HL-60 (cell line): ENCODE measurements at regions not wholly inside any gene's neighbourhood (a gene's known extent, or its start where the extent isn't known, plus 50 kb on each side); places are given as distances from the start of the nearest gene placed in this dataset.

Experiments used
- DNase-seq, 2 experiments: peaks; one replicate each; pipeline ENCODE4 v3.0.0-alpha.2; 2010 to 2020; ENCODE audit warnings: low read depth in 1 of 2, low spot score in 1 of 2
- H3K27ac ChIP-seq: fragments of 250-450 bp; sonication (Bioruptor Pico); replicated peaks from 2 replicates; pipeline ENCODE4 v1.5.1; 2020; ENCODE audit warnings: mild to moderate bottlenecking, moderate library complexity
- H3K27me3 ChIP-seq: fragments of 250-450 bp; sonication (Bioruptor Pico); 2 replicates; pipeline ENCODE4 v1.5.1; 2021; ENCODE audit warnings: mild to moderate bottlenecking, moderate library complexity; ENCODE audit not compliant: insufficient read depth, poor library complexity, severe bottlenecking
- H3K4me3 ChIP-seq: replicated peaks from 2 replicates; pipeline ENCODE4 v1.5.1; 2011; ENCODE audit warnings: mild to moderate bottlenecking, control low read depth, low read length; ENCODE audit not compliant: insufficient read depth
- CTCF ChIP-seq: IDR thresholded peaks from one replicate; pipeline ENCODE4 v1.5.1; 2011; ENCODE audit warnings: low read length, control low read depth, inconsistent platforms; ENCODE audit not compliant: insufficient read depth
- GABPA ChIP-seq: IDR thresholded peaks from 2 replicates; pipeline ENCODE4 v1.6.1; 2012; ENCODE audit warnings: low read depth
- POLR2AphosphoS5 ChIP-seq: IDR thresholded peaks from 2 replicates; pipeline ENCODE4 v1.6.1; 2012; ENCODE audit warnings: low read depth
- REST ChIP-seq: IDR thresholded peaks from 2 replicates; pipeline ENCODE4 v1.6.1; 2012; ENCODE audit warnings: low read depth; ENCODE audit not compliant: insufficient replicate concordance
- SPI1 ChIP-seq: IDR thresholded peaks from 2 replicates; pipeline ENCODE4 v1.6.1; 2012; ENCODE audit warnings: low read depth, mild to moderate bottlenecking, borderline replicate concordance

DNA sequence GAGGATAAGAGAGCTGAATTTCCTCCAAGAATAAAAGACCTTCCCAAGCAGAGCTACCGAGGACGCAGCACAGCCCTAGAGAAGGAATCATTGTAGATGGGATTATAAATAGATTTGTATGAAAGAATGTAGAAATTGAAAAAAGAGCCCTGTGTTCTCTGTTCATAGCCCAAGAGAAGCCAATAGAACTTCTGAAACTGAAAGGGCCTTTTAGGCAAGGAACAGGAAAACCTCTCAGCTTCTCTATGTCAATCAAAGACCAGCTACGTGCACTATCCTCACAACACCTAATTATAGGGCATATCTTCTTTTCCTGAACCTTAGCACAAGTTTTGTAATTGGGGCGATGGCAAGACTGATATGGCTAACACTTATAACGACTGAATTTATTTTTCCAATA, 192.4 kb upstream of the RNPC3 start:
- no peak overlapping the region for H3K4me3 ChIP-seq
- TF ChIP-seq REST: no peak
- no peak for DNase-seq
- no peaks in the 10 kb centered on the region for H3K27me3 ChIP-seq
- no peak overlapping the region for H3K27ac ChIP-seq

DNA sequence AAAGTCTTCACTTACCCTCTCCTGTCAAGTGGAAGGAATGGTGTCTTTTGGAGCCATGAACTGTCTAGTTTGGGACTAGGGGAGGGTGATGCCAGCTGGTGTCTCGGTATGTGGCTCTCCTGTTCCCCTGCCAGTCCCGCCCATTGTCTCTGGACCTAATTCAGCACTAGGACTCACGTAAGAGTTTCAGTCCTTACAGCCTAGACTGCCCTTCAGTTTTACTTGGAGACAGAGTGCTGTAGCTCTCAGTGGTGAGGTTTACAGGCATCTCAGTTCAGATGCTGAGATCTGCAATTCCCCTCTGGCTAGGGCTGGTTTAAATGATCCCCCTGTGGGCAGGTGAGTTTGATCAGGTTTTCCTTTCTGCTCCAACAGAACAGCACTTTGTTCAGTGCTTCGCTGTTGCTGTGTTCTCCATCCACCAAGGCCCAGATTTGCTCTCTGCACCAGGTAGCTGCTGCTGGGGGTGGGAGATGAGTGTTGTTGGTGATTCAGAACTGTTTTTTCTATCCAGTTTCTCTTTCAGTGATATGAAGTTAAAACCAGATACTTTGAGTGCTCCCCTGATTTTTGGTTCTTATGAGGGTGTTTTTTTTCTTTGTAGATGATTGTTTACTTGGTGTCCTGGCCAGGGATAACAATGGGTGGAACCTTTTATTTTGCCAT, 198.3 kb upstream of the RNPC3 start:
- TF ChIP-seq POLR2AphosphoS5 (no peak), SPI1 (no peak), CTCF (no peak)
- H3K27me3 ChIP-seq: no peaks in the 10 kb centered on the region
- H3K4me3 ChIP-seq: no peak overlapping the region
- H3K27ac ChIP-seq: no peak overlapping the region
- DNase-seq: no peak

DNA sequence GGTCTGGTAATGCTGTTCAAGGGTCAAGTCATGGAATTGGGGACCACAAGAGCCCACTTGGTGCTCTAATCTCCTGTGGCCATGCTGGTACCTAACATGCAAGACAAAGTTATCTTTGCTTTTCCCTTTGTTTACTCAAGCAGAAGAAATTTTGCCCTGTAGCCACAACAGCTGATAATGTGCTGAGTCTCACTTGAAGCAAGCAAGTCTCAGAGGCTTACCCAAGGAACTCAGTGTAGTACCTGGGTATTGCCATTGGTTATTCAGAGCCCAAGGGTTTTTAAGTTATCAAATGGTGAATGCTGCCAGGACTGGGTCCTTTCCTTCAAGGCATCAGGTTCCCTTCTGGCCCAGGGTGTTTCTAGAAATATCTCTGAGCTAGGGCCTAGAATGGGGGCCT, 198.9 kb upstream of the RNPC3 start:
- Histone ChIP-seq H3K4me3 (no peak overlapping the region), H3K27ac (no peak overlapping the region), H3K27me3 (no peaks in the 10 kb centered on the region)
- no peak for TF ChIP-seq GABPA
- TF ChIP-seq SPI1: no peak
- TF ChIP-seq REST: no peak
- TF ChIP-seq POLR2AphosphoS5: no peak
- no peak for TF ChIP-seq CTCF
- DNase-seq: no peak

GRCh38 chr1:103309786-103310185, 201.5 kb upstream of the COL11A1 start:
- no peak for DNase-seq
- no peak overlapping the region for H3K4me3 ChIP-seq
- H3K27ac ChIP-seq: no peak overlapping the region
- TF ChIP-seq SPI1: no peak
- H3K27me3 ChIP-seq: no peaks in the 10 kb centered on the region

DNA sequence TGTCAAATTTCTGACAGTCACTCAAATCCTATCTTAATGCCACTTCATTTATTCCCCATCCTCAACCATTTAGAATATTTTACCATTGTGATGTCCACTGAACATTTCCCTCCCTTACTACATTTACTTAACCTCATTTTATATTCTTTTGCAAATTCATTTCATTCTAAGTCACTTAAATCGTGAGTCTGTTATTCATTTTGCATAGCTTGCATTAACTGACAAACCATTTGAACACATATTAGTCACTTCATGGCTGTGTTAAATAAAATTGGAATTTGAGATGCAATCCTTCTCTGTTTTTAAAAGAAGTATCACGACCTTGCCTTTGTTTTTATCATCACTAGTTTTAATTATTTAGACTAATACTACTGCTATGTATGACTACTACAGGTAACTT, 199.4 kb upstream of the COL11A1 start:
- Histone ChIP-seq H3K27ac (no peak overlapping the region), H3K27me3 (no peaks in the 10 kb centered on the region), H3K4me3 (no peak overlapping the region)
- TF ChIP-seq GABPA: no peak
- no peak for DNase-seq
